Karpas-422 (cell line): ENCODE measurements at regions not wholly inside any gene's neighbourhood (a gene's known extent, or its start where the extent isn't known, plus 50 kb on each side); places are given as distances from the start of the nearest gene placed in this dataset.

Source experiments
- DNase-seq: peaks from one replicate; pipeline ENCODE4 v3.0.0-alpha.2; 2015
- H2AFZ ChIP-seq: fragments of 200-600 bp; sonication (generic); 2 replicates; pipeline ENCODE4 v1.6.1; 2014; ENCODE audit warnings: antibody characterized with exemption, low read length, mixed read lengths
- H3K27ac ChIP-seq: fragments of 200-600 bp; sonication (generic); 2 replicates; pipeline ENCODE4 v1.5.1; 2014; ENCODE audit warnings: mild to moderate bottlenecking, low read length, moderate library complexity
- H3K27me3 ChIP-seq: fragments of 200-600 bp; sonication (generic); 2 replicates; pipeline ENCODE4 v1.6.1; 2014; ENCODE audit warnings: low read length, mixed read lengths
- H3K36me3 ChIP-seq: fragments of 200-600 bp; sonication (generic); 2 replicates; pipeline ENCODE4 v1.6.1; 2014; ENCODE audit warnings: low read length, mixed read lengths; ENCODE audit not compliant: insufficient read depth
- H3K4me1 ChIP-seq: fragments of 200-600 bp; sonication (generic); 2 replicates; pipeline ENCODE4 v1.6.1; 2014; ENCODE audit warnings: mild to moderate bottlenecking, low read length, mixed read lengths
- H3K4me2 ChIP-seq: fragments of 200-600 bp; sonication (generic); 2 replicates; pipeline ENCODE4 v1.6.1; 2014; ENCODE audit warnings: low read length, low read depth, mild to moderate bottlenecking; ENCODE audit not compliant: poor library complexity, severe bottlenecking
- H3K4me3 ChIP-seq: fragments of 200-600 bp; sonication (generic); 2 replicates; pipeline ENCODE4 v1.5.1; 2014; ENCODE audit warnings: mild to moderate bottlenecking, antibody characterized with exemption, low read length, mixed read lengths
- H3K79me2 ChIP-seq: fragments of 200-600 bp; sonication (generic); 2 replicates; pipeline ENCODE4 v1.6.1; 2014; ENCODE audit warnings: mild to moderate bottlenecking, low read length, mixed read lengths
- H3K9ac ChIP-seq: fragments of 200-600 bp; sonication (generic); 2 replicates; pipeline ENCODE4 v1.6.0; 2014; ENCODE audit warnings: low read length
- H3K9me2 ChIP-seq: fragments of 200-600 bp; sonication (generic), shearing (Covaris generic); replicated peaks from 2 replicates; pipeline ENCODE4 v1.6.0; 2014; ENCODE audit warnings: mild to moderate bottlenecking, low read length, moderate library complexity; ENCODE audit not compliant: insufficient read depth
- H3K9me3 ChIP-seq: fragments of 300-700, 200-600 bp; sonication (generic); 2 replicates; pipeline ENCODE4 v1.6.1; 2014; ENCODE audit warnings: low read length, mixed read lengths
- H4K20me1 ChIP-seq: fragments of 200-600 bp; sonication (generic); 2 replicates; pipeline ENCODE4 v1.6.1; 2014; ENCODE audit warnings: mild to moderate bottlenecking, antibody characterized with exemption, low read length, low read depth; ENCODE audit not compliant: insufficient read depth

DNA sequence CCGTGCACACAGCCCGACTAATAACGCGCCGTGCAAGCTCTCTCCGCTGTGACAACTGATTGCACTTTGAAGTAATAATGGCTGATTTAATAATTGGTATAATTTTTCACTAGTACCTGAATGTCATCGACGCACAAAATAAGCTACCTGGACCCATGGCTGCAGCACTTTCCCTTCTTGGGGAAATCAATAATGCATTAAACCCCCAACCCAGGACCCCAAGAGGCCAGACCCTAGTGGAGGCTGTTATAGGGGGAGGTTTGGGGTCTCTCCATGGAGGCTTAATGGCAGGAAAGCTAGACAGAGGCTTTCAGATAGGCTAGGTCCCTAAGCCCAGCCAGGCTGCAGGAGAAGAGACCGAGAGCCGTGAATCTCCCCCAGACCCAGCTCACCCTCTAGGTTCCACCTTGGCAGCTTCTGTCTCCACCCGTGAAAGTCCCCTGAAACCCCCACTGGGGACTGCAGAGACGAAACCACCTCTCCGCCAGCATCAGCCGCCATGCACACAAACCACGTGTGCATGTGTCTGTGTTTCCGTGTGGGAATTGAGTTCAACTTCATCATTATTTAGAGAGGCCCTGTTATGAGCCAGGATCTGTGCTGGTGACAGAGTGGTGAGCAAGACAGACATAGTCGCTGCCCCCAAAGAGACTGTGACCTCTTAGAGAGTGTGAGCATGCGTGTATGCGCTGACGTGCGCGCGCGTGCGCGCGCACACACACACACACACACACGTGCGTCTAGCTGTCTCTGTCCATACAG is 168.6 kb upstream of the MVB12B start:
- Histone ChIP-seq H3K36me3 (no peaks in the 10 kb centered on the region), H4K20me1 (no peaks in the 10 kb centered on the region), H3K27ac (no peak overlapping the region), H3K4me2 (no peak overlapping the region), H3K4me1 (no peaks in the 10 kb centered on the region), H2AFZ (no peak overlapping the region), H3K4me3 (no peak overlapping the region), H3K27me3 (no peaks in the 10 kb centered on the region), H3K9me2 (no peaks in the 10 kb centered on the region), H3K79me2 (no peaks in the 10 kb centered on the region), H3K9ac (no peak overlapping the region), H3K9me3 (no peaks in the 10 kb centered on the region)
- no peak for DNase-seq

GRCh38 chr9:126158588-126159429 is 167.8 kb upstream of the MVB12B start:
- no peak for DNase-seq
- Histone ChIP-seq H3K27me3 (no peaks in the 10 kb centered on the region), H2AFZ (no peak overlapping the region), H3K4me2 (no peak overlapping the region), H3K79me2 (no peaks in the 10 kb centered on the region), H3K9ac (no peak overlapping the region), H3K4me1 (no peaks in the 10 kb centered on the region), H3K27ac (no peak overlapping the region), H3K36me3 (no peaks in the 10 kb centered on the region), H3K9me2 (no peaks in the 10 kb centered on the region), H3K9me3 (no peaks in the 10 kb centered on the region), H3K4me3 (no peak overlapping the region), H4K20me1 (no peaks in the 10 kb centered on the region)

DNA sequence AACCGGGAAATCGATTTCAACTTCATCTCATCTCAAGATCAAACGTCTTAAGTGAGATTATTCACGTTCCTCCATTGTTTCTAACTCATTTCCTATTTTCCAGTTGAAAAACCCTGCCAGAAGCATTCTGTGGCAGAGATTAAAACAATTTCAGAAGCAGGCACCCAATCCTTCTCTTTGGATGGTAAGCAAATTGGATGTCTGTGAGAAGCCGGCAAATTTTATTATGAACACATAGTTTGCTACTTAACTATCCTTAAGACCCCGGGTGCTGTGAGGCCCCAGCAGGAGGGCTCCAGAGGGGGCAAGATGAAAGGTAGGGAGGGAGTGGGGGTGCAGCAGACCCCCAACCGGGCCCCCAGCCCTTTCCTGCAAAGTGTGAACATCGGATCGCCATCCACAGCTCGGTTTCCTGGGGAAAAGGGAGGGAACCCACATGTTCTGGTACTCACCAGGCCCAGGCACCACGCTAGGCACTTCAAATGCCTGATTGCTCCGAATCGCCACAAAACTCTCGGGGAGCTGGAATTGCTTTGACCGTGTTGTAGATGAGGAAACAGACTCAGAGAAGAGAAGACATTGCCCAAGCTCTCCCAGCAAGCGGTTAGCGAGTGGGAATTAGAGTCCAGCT is 167.1 kb upstream of the MVB12B start:
- H3K27ac ChIP-seq: no peak overlapping the region
- H3K9me3 ChIP-seq: no peaks in the 10 kb centered on the region
- H3K9me2 ChIP-seq: no peaks in the 10 kb centered on the region
- H3K4me1 ChIP-seq: no peaks in the 10 kb centered on the region
- no peak overlapping the region for H3K4me3 ChIP-seq
- H3K36me3 ChIP-seq: no peaks in the 10 kb centered on the region
- no peaks in the 10 kb centered on the region for H3K27me3 ChIP-seq
- no peak overlapping the region for H2AFZ ChIP-seq
- no peaks in the 10 kb centered on the region for H3K79me2 ChIP-seq
- H4K20me1 ChIP-seq: no peaks in the 10 kb centered on the region
- no peak overlapping the region for H3K4me2 ChIP-seq
- H3K9ac ChIP-seq: no peak overlapping the region
- DNase-seq: no peak

- no peaks in the 10 kb centered on the region for H3K4me1 ChIP-seq
- H3K9ac ChIP-seq: no peak overlapping the region
- H3K4me2 ChIP-seq: no peak overlapping the region
- H3K36me3 ChIP-seq: no peaks in the 10 kb centered on the region
- H3K4me3 ChIP-seq: no peak overlapping the region
- H2AFZ ChIP-seq: no peak overlapping the region
- H3K9me3 ChIP-seq: no peaks in the 10 kb centered on the region
- H3K9me2 ChIP-seq: no peaks in the 10 kb centered on the region
- no peaks in the 10 kb centered on the region for H4K20me1 ChIP-seq
- no peaks in the 10 kb centered on the region for H3K79me2 ChIP-seq
- no peaks in the 10 kb centered on the region for H3K27me3 ChIP-seq
- DNase-seq: no peak
- H3K27ac ChIP-seq: no peak overlapping the region
Measured at GRCh38 chr9:126160067-126160853, 166.4 kb upstream of the MVB12B start.

- Histone ChIP-seq H3K9me2 (no peaks in the 10 kb centered on the region), H4K20me1 (no peaks in the 10 kb centered on the region), H3K4me3 (no peak overlapping the region), H3K4me1 (no peaks in the 10 kb centered on the region), H3K27ac (no peak overlapping the region), H3K79me2 (no peaks in the 10 kb centered on the region), H3K4me2 (no peak overlapping the region), H3K9me3 (no peaks in the 10 kb centered on the region), H3K36me3 (no peaks in the 10 kb centered on the region), H3K9ac (no peak overlapping the region), H3K27me3 (no peaks in the 10 kb centered on the region), H2AFZ (no peak overlapping the region)
- no peak for DNase-seq
Measured at GRCh38 chr9:126160854-126161329, 165.7 kb upstream of the MVB12B start.

DNA sequence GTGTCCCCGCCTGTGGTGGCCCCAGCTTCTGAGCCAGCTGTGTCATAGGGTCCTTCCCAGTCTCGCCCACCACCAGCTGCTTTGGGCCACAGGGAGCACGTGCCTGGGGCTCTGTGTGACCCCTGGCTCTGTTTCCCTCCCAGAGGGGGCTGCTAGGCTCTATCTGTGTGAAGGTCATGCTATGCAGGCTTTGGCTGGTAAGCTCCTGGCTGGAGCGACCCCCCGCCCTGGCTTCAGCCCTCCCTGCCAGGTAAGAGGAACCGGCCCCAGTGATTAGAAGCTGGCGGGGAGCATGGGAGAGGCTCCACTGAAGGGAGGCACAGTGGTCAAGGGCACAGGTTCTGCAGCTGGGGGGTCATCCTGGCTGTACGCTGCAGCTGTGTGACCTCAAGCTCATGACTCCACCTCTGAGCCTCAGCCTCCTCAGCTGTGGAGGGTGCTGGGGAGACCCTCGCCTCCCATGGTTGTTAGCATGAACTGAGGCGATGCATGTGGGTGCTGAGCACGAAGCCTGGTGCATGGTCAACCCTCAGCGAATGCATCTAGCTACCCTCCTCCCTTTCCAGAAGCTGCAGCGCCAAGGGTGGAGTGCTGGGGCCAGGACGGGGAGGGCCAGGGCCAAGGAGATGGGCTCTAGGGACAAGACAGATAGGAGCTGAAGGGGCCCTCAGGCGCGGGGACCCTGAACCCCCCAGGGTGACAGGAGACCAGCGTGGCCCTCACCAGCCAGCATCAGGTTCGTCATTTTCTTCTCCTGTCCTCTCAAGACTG is 163.8 kb upstream of the MVB12B start:
- Histone ChIP-seq H3K9me3 (no peaks in the 10 kb centered on the region), H3K4me3 (no peak overlapping the region), H4K20me1 (no peaks in the 10 kb centered on the region), H3K36me3 (no peaks in the 10 kb centered on the region), H3K27ac (no peak overlapping the region), H3K4me1 (no peaks in the 10 kb centered on the region), H3K9me2 (no peaks in the 10 kb centered on the region), H2AFZ (no peak overlapping the region), H3K4me2 (no peak overlapping the region), H3K9ac (no peak overlapping the region), H3K27me3 (no peaks in the 10 kb centered on the region), H3K79me2 (no peaks in the 10 kb centered on the region)
- DNase-seq: no peak

- no peaks in the 10 kb centered on the region for H3K36me3 ChIP-seq
- no peaks in the 10 kb centered on the region for H3K4me1 ChIP-seq
- no peaks in the 10 kb centered on the region for H4K20me1 ChIP-seq
- H3K9ac ChIP-seq: no peak overlapping the region
- no peaks in the 10 kb centered on the region for H3K27me3 ChIP-seq
- H3K9me2 ChIP-seq: no peaks in the 10 kb centered on the region
- no peaks in the 10 kb centered on the region for H3K79me2 ChIP-seq
- no peaks in the 10 kb centered on the region for H3K9me3 ChIP-seq
- H2AFZ ChIP-seq: no peak overlapping the region
- no peak overlapping the region for H3K4me3 ChIP-seq
- H3K27ac ChIP-seq: no peak overlapping the region
- H3K4me2 ChIP-seq: no peak overlapping the region
- no peak for DNase-seq
Measured at GRCh38 chr9:126164796-126165525, 161.7 kb upstream of the MVB12B start.
